Frontal cortex (tissue), 3 donors: ENCODE measurements at regions not wholly inside any gene's neighbourhood (a gene's known extent, or its start where the extent isn't known, plus 50 kb on each side); places are given as distances from the start of the nearest gene placed in this dataset.

ENCODE experiments used
- DNase-seq, 2 donors: peaks; one replicate each; pipeline ENCODE4 v3.0.0; 2012; ENCODE audit warnings: low spot score in 2 of 2
- FAIRE-seq: peaks from 2 replicates; lab custom pipeline; 2012; peaks lifted over from hg19 to GRCh38; lab: Jason Lieb, UNC
- donor health status: control.
- donor health status: control.
- donor health status: control.

- no peak for DNase-seq
- FAIRE-seq: no peak
These were observed 56.2 kb upstream of the DLG1 start for GRCh38 chr3:197354568-197355001.

- no peak for FAIRE-seq
- no peak for DNase-seq
These were observed 55.6 kb upstream of the DLG1 start for GRCh38 chr3:197353867-197354567.

GRCh38 chr3:197353001-197353866 is 54.8 kb upstream of the DLG1 start:
- no peak for DNase-seq
- FAIRE-seq: no peak

- DNase-seq: no peak
- FAIRE-seq: no peak
These were observed 54.0 kb upstream of the DLG1 start for GRCh38 chr3:197352382-197352781.

GRCh38 chr3:197350446-197350845 is 52.0 kb upstream of the DLG1 start:
- DNase-seq: no peak
- no peak for FAIRE-seq

- no peak for FAIRE-seq
- no peak for DNase-seq
These were observed 51.0 kb upstream of the DLG1 start for GRCh38 chr3:197349368-197349767.
